ENCODE measurements at regions not wholly inside any gene's neighbourhood (a gene's known extent, or its start where the extent isn't known, plus 50 kb on each side); places are given as distances from the start of the nearest gene placed in this dataset.
A peak's percentile ranks its signal among the peaks of the same experiment; 100 is the strongest.

GRCh38 chr6:48744948-48745347 is 634.0 kb upstream of the PTCHD4 start:
- Histone ChIP-seq H3K4me3 (ENCODE audit: low read depth, low read length) (no peak overlapping the region), H3K27me3 (ENCODE audit: control insufficient read depth, insufficient read depth, low read length) (no peaks in the 10 kb centered on the region), H3K36me3 (ENCODE audit: control insufficient read depth, insufficient read depth, low read length) (no peaks in the 10 kb centered on the region)
- ChIA-PET POLR2A (no interaction called here), CTCF (no interaction called here)
- TF ChIP-seq CTCF (IDR thresholded peaks at IDR 0.05; ENCODE audit: insufficient read depth, low read depth, low read length): no peak
- DNase-seq (ENCODE audit: low read depth): no peak

DNA sequence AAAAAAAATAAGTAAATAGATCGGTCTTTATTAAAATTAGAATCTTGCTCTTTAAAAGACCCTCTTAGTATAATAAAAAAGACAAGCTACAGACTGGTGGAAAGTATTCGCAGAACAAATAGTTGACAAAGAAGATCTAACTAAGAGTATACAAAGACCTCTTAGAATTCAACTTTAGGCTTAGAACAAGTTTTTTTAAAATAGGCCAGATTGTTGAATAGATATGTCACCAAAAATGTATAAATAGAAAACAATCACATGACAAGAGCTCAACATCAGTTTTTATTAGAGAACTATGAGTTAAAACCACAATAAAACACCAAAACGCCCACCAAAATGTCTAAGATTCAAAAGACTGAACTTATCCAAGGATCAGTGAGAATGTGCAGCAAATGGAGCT is 632.7 kb upstream of the PTCHD4 start:
- no peaks in the 10 kb centered on the region for H3K36me3 ChIP-seq (ENCODE audit: control insufficient read depth, insufficient read depth, low read length)
- no peak for TF ChIP-seq CTCF (IDR thresholded peaks at IDR 0.05; ENCODE audit: insufficient read depth, low read depth, low read length)
- no peak overlapping the region for H3K4me3 ChIP-seq (ENCODE audit: low read depth, low read length)
- ChIA-PET CTCF (no interaction called here), POLR2A (no interaction called here)
- no peaks in the 10 kb centered on the region for H3K27me3 ChIP-seq (ENCODE audit: control insufficient read depth, insufficient read depth, low read length)
- DNase-seq (ENCODE audit: low read depth): no peak

DNA sequence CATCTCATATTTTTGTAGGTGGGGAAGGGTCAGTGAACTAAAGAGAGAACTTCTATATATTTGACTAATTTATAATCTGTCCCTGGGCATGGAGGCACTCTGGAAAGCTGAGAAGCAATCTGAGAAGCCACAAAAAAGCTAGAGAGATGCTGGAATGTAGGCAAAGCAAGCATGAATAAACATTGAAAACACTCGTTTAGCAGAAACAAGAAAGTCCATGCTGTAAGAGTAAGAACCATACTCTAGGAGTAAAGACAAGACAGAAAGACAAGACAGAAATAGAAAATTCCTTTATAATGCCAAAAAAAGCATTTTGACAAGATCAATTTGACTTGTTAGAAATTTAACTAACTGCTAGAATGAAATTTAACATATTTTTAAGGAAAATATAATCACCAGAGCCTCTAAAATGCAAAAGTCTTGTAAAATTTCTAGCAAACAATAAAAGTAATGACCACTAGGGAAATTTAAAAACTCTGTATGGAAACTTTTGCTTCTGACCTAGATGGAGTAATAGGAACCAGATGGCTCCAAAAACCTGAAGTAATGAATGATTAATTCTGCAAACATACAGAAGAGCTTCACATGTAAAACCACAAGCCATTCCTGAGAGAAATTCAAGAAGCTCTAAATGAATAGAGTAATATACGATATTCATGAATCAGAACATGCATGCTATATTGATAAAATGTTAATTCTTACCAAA is 625.7 kb upstream of the PTCHD4 start:
- DNase-seq (ENCODE audit: low read depth): peak; percentile 93
- Histone ChIP-seq H3K27me3 (ENCODE audit: control insufficient read depth, insufficient read depth, low read length) (no peaks in the 10 kb centered on the region), H3K36me3 (ENCODE audit: control insufficient read depth, insufficient read depth, low read length) (no peaks in the 10 kb centered on the region), H3K4me3 (ENCODE audit: low read depth, low read length) (no peak overlapping the region)
- TF ChIP-seq CTCF (IDR thresholded peaks at IDR 0.05; ENCODE audit: insufficient read depth, low read depth, low read length): peak; percentile 14; the same call in 1 of the 2 replicates
- CTCF ChIA-PET: interaction anchor here (1.9 kb wide), 1 partner anchor 10 kb away, joined by 6 read pairs; no protein-coding TSS in a partner anchor
- POLR2A ChIA-PET: no interaction called here

GRCh38 chr6:48735846-48736245 is 624.8 kb upstream of the PTCHD4 start:
- POLR2A ChIA-PET: no interaction called here
- H3K27me3 ChIP-seq (ENCODE audit: control insufficient read depth, insufficient read depth, low read length): no peaks in the 10 kb centered on the region
- no peaks in the 10 kb centered on the region for H3K36me3 ChIP-seq (ENCODE audit: control insufficient read depth, insufficient read depth, low read length)
- no peak overlapping the region for H3K4me3 ChIP-seq (ENCODE audit: low read depth, low read length)
- no peak for DNase-seq (ENCODE audit: low read depth)
- CTCF ChIA-PET: interaction anchor here (1.9 kb wide), 1 partner anchor 9 kb away, joined by 6 read pairs; no protein-coding TSS in a partner anchor
- TF ChIP-seq CTCF (IDR thresholded peaks at IDR 0.05; ENCODE audit: insufficient read depth, low read depth, low read length): no peak

GRCh38 chr6:48733581-48733980 is 622.6 kb upstream of the PTCHD4 start:
- H3K27me3 ChIP-seq (ENCODE audit: control insufficient read depth, insufficient read depth, low read length): no peaks in the 10 kb centered on the region
- no peak for TF ChIP-seq CTCF (IDR thresholded peaks at IDR 0.05; ENCODE audit: insufficient read depth, low read depth, low read length)
- no peaks in the 10 kb centered on the region for H3K36me3 ChIP-seq (ENCODE audit: control insufficient read depth, insufficient read depth, low read length)
- no peak overlapping the region for H3K4me3 ChIP-seq (ENCODE audit: low read depth, low read length)
- DNase-seq (ENCODE audit: low read depth): no peak
- POLR2A ChIA-PET: no interaction called here
- CTCF ChIA-PET: interaction anchor here (0.5 kb wide), 1 partner anchor 18 kb away, joined by 3 read pairs; no protein-coding TSS in a partner anchor

Data from BJ (cell line).